GM19238 (cell line): ENCODE measurements at regions not wholly inside any gene's neighbourhood (a gene's known extent, or its start where the extent isn't known, plus 50 kb on each side); places are given as distances from the start of the nearest gene placed in this dataset.

ENCODE experiments used
- DNase-seq: peaks from one replicate; pipeline ENCODE4 v3.0.0; 2011; ENCODE audit warnings: low spot score; ENCODE audit not compliant: insufficient read length

- DNase-seq = no peak
Measured at GRCh38 chr3:124532071-124532470, 198.2 kb upstream of the UMPS start.

GRCh38 chr3:124535306-124535705, 194.9 kb upstream of the UMPS start:
- no peak for DNase-seq

- DNase-seq = no peak
Measured at GRCh38 chr3:124540550-124541211, 189.6 kb upstream of the UMPS start.

GRCh38 chr3:124542214-124542869, 187.9 kb upstream of the UMPS start:
- DNase-seq = no peak

- no peak for DNase-seq
Measured at GRCh38 chr3:124545891-124546290, 184.4 kb upstream of the UMPS start.

- no peak for DNase-seq
Measured at GRCh38 chr3:124552224-124552623, 178.0 kb upstream of the UMPS start.

- no peak for DNase-seq
Measured at GRCh38 chr3:124553178-124553577, 177.1 kb upstream of the UMPS start.

- no peak for DNase-seq
Measured at GRCh38 chr3:124556636-124557035, 173.6 kb upstream of the UMPS start.

- DNase-seq = no peak
Measured at GRCh38 chr3:124557433-124558232, 172.6 kb upstream of the UMPS start.

- no peak for DNase-seq
Measured at GRCh38 chr3:124558991-124559845, 171.0 kb upstream of the UMPS start.

- peak; percentile 62 for DNase-seq
Measured at GRCh38 chr3:124559846-124560574, 170.2 kb upstream of the UMPS start.

- no peak for DNase-seq
Measured at GRCh38 chr3:124560666-124561215, 169.5 kb upstream of the UMPS start.

GRCh38 chr3:124562769-124563168, 167.5 kb upstream of the UMPS start:
- DNase-seq = no peak

GRCh38 chr3:124563376-124563775, 166.9 kb upstream of the UMPS start:
- DNase-seq = no peak

- DNase-seq = peak; percentile 30
Measured at GRCh38 chr3:124565013-124565412, 165.2 kb upstream of the UMPS start.

GRCh38 chr3:124565551-124565950, 164.7 kb upstream of the UMPS start:
- no peak for DNase-seq

- no peak for DNase-seq
Measured at GRCh38 chr3:124566701-124567100, 163.6 kb upstream of the UMPS start.

- DNase-seq = no peak
Measured at GRCh38 chr3:124567179-124567578, 163.1 kb upstream of the UMPS start.

GRCh38 chr3:124569761-124570160, 160.5 kb upstream of the UMPS start:
- DNase-seq = no peak

- DNase-seq = no peak
Measured at GRCh38 chr3:124570232-124570631, 160.0 kb upstream of the UMPS start.
